Stimulated activated CD4-positive, alpha-beta T cell treated with anti-CD3 and anti-CD28 coated beads, Interleukin-12 subunit alpha, Interleukin-12 subunit beta, amount 100 ng/mL, for 48 hours (primary cell): ENCODE measurements at regions not wholly inside any gene's neighbourhood (a gene's known extent, or its start where the extent isn't known, plus 50 kb on each side); places are given as distances from the start of the nearest gene placed in this dataset.
"Not testable (repeated sequence)": the region's sequence is repeated elsewhere in the genome, so short reads cannot be mapped to it uniquely, and the experiment has no call there.

ENCODE experiments used
- DNase-seq, 3 donors: peaks; one replicate each; pipeline ENCODE4 v3.0.0-alpha.2; 2020; ENCODE audit warnings: low read depth in 2 of 3, low spot score in 1 of 3

DNA sequence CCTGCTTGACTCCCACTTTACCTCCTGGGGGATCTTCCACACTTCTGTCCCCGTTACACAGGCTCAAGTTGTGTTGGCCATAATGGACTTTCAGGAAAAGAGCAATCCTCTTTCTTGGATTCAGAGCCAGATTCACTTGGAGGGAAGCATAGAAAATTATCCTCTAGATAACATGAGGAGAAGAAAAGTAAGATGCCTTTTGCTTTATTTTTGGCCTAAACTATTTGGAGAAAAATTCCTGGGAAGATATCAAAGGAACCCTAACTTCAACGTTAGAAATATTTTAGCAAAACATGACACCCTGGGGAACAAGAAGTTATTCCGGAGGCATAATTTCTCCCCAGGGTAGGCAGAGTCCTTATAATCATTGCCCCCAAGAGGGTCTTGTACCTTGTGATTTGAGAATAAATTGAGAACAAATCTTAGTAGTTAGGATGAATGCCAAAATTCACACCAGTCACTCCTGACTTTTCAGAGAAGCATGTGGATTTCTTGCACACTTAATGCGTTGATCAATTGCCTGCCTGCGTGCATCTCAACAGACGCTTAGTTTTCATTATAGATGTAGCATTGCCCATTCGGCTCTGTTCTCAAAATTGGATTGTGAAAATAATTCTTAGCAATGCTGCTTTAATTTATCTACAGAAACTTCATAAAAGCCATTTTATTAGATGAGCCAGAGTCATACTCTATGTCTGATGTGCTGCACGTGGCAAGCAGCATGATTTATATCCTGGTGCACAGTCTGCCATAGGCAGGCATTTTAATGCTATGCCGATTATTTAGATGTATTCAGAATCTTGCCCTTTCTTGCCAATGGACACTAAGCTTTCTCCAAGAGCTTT is 224.4 kb downstream of the C7orf25 start:
- no peak for DNase-seq

DNA sequence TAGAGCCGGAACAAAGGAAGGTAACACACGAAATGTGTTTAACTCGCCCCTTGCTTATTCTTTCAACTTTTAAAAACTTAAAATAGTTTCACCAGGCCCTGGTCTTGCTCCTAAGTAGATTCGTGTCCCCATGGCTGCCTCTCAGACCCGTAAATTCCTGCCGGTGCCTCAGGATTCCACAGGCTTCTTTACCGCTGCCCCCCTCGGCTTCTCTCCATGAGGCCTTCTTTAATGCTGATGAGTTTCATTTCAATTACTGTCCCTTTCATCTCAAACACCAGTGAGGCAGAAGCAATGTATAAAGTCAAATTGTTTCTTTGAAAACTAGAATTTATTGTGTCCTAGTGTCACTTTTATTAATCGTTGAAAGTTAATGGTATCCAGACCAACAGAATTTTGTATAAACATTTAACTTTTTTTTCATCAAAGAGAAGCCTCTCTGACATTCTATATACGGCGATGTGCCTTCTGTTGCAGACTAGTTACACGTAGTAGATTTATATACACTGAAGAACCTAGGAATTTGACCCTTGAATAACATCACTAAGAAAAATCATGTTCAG is 225.2 kb downstream of the C7orf25 start:
- no peak for DNase-seq

DNA sequence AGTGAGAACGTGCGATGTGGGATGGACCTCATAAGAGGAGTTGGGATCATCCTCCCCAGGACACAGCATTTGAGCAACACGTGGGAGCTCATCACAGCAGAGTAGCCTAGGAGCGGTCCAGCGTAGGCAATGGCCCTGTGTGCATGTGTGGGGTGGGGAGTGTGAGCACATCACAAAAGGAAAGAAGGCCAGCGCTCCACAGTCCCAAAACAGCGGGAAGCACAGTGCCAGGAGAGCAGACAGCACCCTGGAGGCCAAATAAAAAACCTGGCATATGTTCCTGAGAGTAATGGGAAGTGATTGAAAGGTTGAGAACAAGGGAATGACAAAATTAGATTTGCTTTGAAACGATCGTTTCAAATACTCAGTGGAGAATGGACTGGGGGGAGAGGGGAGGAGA is 226.0 kb downstream of the C7orf25 start:
- DNase-seq, result no peak

DNA sequence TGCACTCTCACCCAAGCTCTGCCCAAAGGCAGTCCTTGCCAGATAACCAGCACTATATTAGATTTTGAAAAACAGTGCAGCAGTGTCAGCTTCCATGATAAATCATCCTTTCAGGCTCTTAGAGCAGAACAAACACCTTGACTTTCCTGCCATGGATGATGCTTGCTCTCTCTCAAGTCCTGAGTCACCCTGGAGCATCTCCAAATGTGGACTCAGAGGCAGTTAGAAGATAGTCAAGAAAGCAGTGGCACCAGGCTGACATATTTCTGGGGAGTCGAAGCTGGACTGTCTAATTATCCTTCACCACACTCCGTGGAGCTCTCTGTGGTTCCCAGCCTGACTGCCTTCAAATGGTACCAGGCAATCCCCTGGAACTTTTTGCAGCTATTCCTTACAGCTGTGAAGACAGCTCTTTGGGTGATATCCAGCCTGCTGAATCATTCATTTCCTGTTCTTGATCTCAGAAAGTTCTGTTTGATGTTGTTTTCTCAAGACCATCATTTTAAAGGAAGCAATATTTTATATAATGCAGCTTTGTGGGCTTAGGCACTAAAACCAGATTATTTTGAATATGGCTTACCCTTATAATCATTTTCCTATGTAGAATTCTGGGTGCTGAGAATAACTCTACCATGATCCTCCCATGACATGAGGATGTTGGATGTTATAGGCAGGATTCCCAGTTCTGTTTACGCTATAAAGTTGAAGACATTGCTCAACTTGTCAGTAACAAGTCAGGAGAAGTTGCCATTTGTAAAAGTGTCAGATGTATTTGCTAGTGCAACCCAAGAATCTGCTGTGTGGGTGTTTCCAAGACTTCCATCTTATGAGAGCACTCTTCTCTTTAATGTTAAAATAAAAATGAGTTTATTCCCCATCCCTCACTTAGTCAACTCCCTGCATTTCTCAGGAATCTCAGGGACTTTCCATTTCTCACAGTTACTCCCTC is 233.8 kb downstream of the C7orf25 start:
- no peak for DNase-seq

DNA sequence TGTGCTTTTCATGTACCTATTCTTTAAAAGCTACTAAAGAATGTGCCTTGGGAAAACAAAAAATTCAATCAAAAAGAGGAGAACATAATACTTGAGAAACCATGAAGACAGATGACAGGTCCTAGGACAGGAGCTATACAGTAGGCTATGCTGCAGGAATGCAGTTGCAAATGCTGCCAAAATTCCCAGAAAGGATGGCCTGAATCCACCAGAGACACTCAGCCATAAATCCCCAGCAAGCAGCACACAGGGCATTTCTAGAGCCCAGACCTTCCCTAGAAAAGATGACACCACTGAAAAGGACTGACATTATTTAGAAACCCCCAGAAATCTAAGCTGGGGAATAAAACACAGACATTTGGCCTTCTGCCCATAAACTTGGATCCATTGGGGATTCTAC is 237.3 kb downstream of the C7orf25 start:
- no peak for DNase-seq

DNA sequence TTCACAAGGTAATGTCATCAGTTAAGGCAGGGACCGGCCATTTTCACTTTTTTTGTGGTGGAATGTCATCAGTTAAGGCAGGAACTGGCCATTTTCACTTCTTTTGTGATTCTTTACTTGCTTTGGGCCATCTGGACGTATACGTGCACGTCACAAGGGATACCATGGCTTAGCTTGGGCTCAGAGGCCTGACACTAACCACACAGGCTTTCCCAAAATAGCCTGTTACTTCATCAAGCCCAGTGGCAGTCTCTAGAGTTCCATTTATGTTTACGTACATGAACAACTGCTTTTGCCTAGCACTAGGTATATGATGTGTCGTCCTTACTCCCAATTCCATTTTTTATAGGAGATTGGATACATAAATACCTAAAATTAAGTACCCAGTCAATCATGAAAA is 237.9 kb downstream of the C7orf25 start:
- DNase-seq, result no peak

GRCh38 chr7:42672339-42672999 is 239.4 kb downstream of the C7orf25 start:
- no peak for DNase-seq

- no peak for DNase-seq
Observed at GRCh38 chr7:42671627-42672026, 240.2 kb downstream of the C7orf25 start.

DNA sequence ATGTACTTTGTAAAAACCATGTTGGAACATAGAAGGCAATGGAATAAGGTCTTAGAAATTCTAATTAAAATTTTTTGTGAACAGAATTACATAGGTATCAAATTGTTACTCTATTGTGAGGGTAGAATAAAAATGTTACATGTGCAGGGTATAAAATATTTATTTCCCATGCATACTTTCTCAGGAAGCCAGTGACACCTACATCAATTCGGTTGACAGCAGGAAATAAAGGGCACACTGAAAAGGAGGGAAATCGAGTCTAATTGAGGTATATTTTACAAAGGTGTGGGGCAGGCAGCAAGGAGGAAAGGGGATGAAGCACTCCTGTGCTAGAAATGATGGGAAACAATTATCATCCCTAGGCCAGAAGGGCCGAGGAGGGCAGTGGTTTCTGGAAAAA is 244.9 kb downstream of the C7orf25 start:
- DNase-seq, result no peak

DNA sequence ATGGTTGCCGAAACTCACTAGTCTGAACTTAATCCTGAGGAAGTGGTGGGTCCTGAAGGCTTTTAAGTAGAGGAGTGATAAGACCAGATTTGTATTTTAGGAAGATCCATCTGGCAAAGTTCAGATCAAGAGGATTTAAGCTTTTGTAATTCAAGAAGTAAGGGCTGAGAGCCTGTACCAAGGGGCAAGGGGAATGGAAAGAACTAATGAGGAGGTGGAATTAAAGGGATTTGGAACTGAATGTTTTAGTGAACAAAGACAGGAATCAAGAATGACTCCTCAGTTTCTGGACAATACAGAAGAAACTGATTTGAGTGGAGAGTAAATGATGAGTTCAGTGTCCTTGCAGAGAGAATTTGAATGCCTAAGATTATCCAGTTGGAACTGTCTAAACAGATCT is 249.0 kb downstream of the C7orf25 start:
- no peak for DNase-seq

DNA sequence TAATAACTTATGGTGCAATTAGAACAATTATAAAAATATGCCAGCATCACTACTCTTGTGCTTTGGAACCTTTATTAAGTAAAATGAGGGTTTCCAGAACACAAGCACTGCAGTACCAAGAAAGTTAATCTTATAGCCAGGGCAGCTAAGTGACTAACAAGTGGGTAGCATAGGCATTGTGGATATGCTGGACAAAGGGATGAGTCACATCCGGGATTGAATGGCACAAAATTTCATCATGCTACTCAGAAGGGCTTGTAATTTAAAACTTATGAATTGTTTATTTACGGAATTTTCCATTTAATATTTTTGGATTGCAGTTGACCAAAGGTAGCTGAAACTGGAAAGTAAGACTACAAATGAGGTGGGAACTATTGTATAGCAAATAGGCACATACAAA is 250.6 kb downstream of the C7orf25 start:
- DNase-seq, result no peak

DNA sequence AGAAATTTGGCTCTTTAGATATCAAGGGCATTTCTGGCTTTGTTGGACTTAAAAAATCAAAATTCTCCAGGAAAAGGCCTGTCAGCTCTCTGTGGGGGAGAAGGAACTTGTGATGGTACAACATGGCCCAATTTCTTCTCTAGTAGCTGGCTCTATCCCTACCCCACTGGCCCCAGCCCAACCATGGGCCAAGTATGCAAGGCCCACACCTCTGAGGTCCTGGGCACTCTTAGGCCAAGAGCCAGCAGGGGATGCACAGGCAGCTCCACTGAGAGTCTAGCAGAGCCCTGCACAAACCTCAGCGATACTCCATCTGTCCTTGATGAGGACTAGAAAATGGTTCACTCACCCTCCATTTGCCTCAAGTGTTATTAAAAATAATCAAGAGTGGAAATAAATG is 261.2 kb downstream of the C7orf25 start:
- no peak for DNase-seq

GRCh38 chr7:42650171-42650570 is 261.7 kb downstream of the C7orf25 start:
- no peak for DNase-seq

GRCh38 chr7:42645906-42646305 is 266.0 kb downstream of the C7orf25 start:
- no peak for DNase-seq

DNA sequence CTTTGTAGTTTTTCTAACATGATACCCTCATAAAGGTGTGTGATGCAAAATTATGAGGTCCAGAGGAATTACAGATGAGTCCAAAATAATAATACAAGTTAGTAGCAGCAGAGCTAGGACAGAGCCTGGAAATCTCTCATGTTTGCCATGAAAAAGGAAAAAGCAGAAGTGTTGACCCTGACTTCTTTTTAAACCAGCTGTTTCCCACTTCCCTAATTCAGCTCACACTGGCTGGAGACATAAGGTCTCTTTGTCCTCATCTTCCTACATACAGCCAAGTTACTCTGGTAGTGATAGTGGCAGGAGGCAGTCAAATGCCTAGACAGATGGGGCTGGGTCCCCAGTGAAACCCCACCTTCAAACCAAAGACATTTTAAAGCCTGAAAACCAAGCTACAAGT is 269.2 kb downstream of the C7orf25 start:
- DNase-seq, result no peak

GRCh38 chr7:42639930-42640329 is 271.9 kb downstream of the C7orf25 start:
- DNase-seq, result no peak

- DNase-seq, result not testable (repeated sequence)
Observed at GRCh38 chr7:42636380-42636779, 275.5 kb downstream of the C7orf25 start.

DNA sequence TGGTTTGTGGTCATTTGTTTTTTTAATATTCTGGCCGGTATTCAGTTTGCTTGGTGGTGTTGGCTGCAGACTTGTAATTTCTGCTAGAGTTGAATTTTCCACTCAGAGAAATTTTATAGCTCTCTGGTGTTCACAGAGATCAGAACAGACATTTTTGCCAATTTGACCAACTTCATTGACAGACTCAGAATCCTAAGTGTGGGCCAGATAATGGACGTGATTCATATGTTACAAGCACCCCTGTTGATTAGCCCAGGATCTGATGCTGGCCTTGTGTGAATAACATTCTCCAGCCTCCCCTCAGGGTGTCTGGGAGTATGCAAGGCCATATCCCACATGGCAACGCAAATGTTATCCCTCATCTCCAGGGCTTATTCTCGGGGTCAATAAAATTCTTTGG is 283.8 kb downstream of the C7orf25 start:
- no peak for DNase-seq

- DNase-seq, result no peak
Observed at GRCh38 chr7:42627626-42628025, 284.2 kb downstream of the C7orf25 start.

- DNase-seq, result no peak
Observed at GRCh38 chr7:42627101-42627500, 284.8 kb downstream of the C7orf25 start.

GRCh38 chr7:42625421-42625820 is 286.4 kb downstream of the C7orf25 start:
- no peak for DNase-seq
